Embryonic facial prominence (tissue), 1 donor: ENCODE measurements at regions not wholly inside any gene's neighbourhood (a gene's known extent, or its start where the extent isn't known, plus 50 kb on each side); places are given as distances from the start of the nearest gene placed in this dataset.
A peak's percentile ranks its signal among the peaks of the same experiment; 100 is the strongest.

Experiments
- DNase-seq: peaks from one replicate; pipeline ENCODE4 v3.0.0-alpha.2; 2016; ENCODE audit errors: extremely low spot score

- DNase-seq: peak; percentile 25
Measured at GRCh38 chr21:17981060-17981740, 162.0 kb upstream of the C21orf91 start.

GRCh38 chr21:17979763-17980162, 160.6 kb upstream of the C21orf91 start:
- peak; percentile 48 for DNase-seq

GRCh38 chr21:17978895-17979294, 159.7 kb upstream of the C21orf91 start:
- DNase-seq: no peak

- no peak for DNase-seq
Measured at GRCh38 chr21:17976691-17977090, 157.5 kb upstream of the C21orf91 start.

- no peak for DNase-seq
Measured at GRCh38 chr21:17976139-17976538, 157.0 kb upstream of the C21orf91 start.

- no peak for DNase-seq
Measured at GRCh38 chr21:17967319-17967718, 148.2 kb upstream of the C21orf91 start.

- no peak for DNase-seq
Measured at GRCh38 chr21:17964716-17965115, 145.6 kb upstream of the C21orf91 start.

- no peak for DNase-seq
Measured at GRCh38 chr21:17964199-17964598, 145.0 kb upstream of the C21orf91 start.

- no peak for DNase-seq
Measured at GRCh38 chr21:17950591-17950990, 131.4 kb upstream of the C21orf91 start.

GRCh38 chr21:17949421-17949820, 130.3 kb upstream of the C21orf91 start:
- DNase-seq: no peak

GRCh38 chr21:17947531-17947930, 128.4 kb upstream of the C21orf91 start:
- DNase-seq: no peak

GRCh38 chr21:17931080-17931479, 111.9 kb upstream of the C21orf91 start:
- DNase-seq: no peak

- no peak for DNase-seq
Measured at GRCh38 chr21:17930093-17930492, 110.9 kb upstream of the C21orf91 start.

- no peak for DNase-seq
Measured at GRCh38 chr21:17929510-17929909, 110.4 kb upstream of the C21orf91 start.

- DNase-seq: no peak
Measured at GRCh38 chr21:17925899-17926298, 106.7 kb upstream of the C21orf91 start.

GRCh38 chr21:17925000-17925610, 105.9 kb upstream of the C21orf91 start:
- DNase-seq: no peak

- DNase-seq: no peak
Measured at GRCh38 chr21:17921579-17922530, 102.7 kb upstream of the C21orf91 start.

GRCh38 chr21:17915976-17916375, 96.8 kb upstream of the C21orf91 start:
- DNase-seq: no peak

GRCh38 chr21:17911628-17912027, 92.5 kb upstream of the C21orf91 start:
- DNase-seq: no peak

- DNase-seq: no peak
Measured at GRCh38 chr21:17903929-17904639, 84.9 kb upstream of the C21orf91 start.

- DNase-seq: no peak
Measured at GRCh38 chr21:17903029-17903806, 84.1 kb upstream of the C21orf91 start.
